CD14-positive monocyte (primary cell): ENCODE measurements at regions not wholly inside any gene's neighbourhood (a gene's known extent, or its start where the extent isn't known, plus 50 kb on each side); places are given as distances from the start of the nearest gene placed in this dataset.
A peak's percentile ranks its signal among the peaks of the same experiment; 100 is the strongest.
"Not testable (repeated sequence)": the region's sequence is repeated elsewhere in the genome, so short reads cannot be mapped to it uniquely, and the experiment has no call there.

Experiments
- DNase-seq, 3 donors: peaks; one replicate each; pipeline ENCODE4 v3.0.0-alpha.2; 2011 to 2022
- H2AFZ ChIP-seq: 2 replicates; pipeline ENCODE4 v1.6.0; 2012; ENCODE audit warnings: mild to moderate bottlenecking, low read depth, low read length, inconsistent platforms; ENCODE audit not compliant: insufficient read depth, poor library complexity, severe bottlenecking
- H3K27ac ChIP-seq, 2 donors: 1 replicate in 1 of 2; 2 replicates in 1 of 2; pipeline ENCODE4 v1.5.1; 2012 to 2013; ENCODE audit warnings: low read length in 2 of 2, control low read depth in 1 of 2, inconsistent platforms in 1 of 2, low read depth in 1 of 2, mild to moderate bottlenecking in 1 of 2
- H3K27me3 ChIP-seq, 2 donors: one replicate each; pipeline versions ENCODE4 v1.6.0 to v1.6.1; 2011 to 2013; ENCODE audit warnings: low read length in 2 of 2; ENCODE audit not compliant: control insufficient read depth in 2 of 2, insufficient read depth in 2 of 2
- H3K36me3 ChIP-seq, 2 donors: replicated peaks in 1 of 2; 1 replicate in 1 of 2; 2 replicates in 1 of 2; pipeline versions ENCODE4 v1.5.1 to v1.6.1; 2012 to 2013; ENCODE audit warnings: low read length in 2 of 2, control low read depth in 1 of 2, inconsistent platforms in 1 of 2, mild to moderate bottlenecking in 1 of 2; ENCODE audit not compliant: insufficient read depth in 2 of 2, control insufficient read depth in 1 of 2
- H3K4me1 ChIP-seq, 2 donors: 1 replicate in 1 of 2; 2 replicates in 1 of 2; pipeline versions ENCODE4 v1.5.1 to v1.6.1; 2012 to 2013; ENCODE audit warnings: low read length in 2 of 2, control low read depth in 1 of 2, inconsistent platforms in 1 of 2, mild to moderate bottlenecking in 1 of 2, moderate library complexity in 1 of 2; ENCODE audit not compliant: insufficient read depth in 2 of 2, control insufficient read depth in 1 of 2
- H3K4me2 ChIP-seq: replicated peaks from 2 replicates; pipeline ENCODE3; 2012; ENCODE audit warnings: low read length, moderate library complexity, mild to moderate bottlenecking; ENCODE audit not compliant: poor library complexity, severe bottlenecking; ENCODE audit errors: extremely low read depth
- H3K4me3 ChIP-seq, 3 experiments: fragments of 200-600 bp in 1 of 3; sonication (generic) in 1 of 3; replicated peaks in 1 of 3; 1 replicate in 2 of 3; 2 replicates in 1 of 3; pipeline ENCODE4 v1.5.1; 2011 to 2013; ENCODE audit warnings: low read length in 3 of 3, mild to moderate bottlenecking in 3 of 3, control low read depth in 2 of 3, low read depth in 2 of 3, inconsistent platforms in 1 of 3, moderate library complexity in 1 of 3
- H3K79me2 ChIP-seq: 2 replicates; pipeline ENCODE4 v1.6.0; 2012; ENCODE audit warnings: mild to moderate bottlenecking, control low read depth, inconsistent platforms, low read length, moderate library complexity; ENCODE audit not compliant: insufficient read depth
- H3K9ac ChIP-seq: 2 replicates; pipeline ENCODE4 v1.6.0; 2017; ENCODE audit warnings: low read length, mild to moderate bottlenecking; ENCODE audit not compliant: insufficient read depth, poor library complexity, severe bottlenecking
- H3K9me3 ChIP-seq, 2 donors: replicated peaks in 1 of 2; 1 replicate in 1 of 2; 2 replicates in 1 of 2; pipeline versions ENCODE4 v1.5.1 to v1.6.1; 2012 to 2013; ENCODE audit warnings: low read length in 2 of 2, control low read depth in 1 of 2; ENCODE audit not compliant: control insufficient read depth in 1 of 2, insufficient read depth in 1 of 2
- H4K20me1 ChIP-seq: 2 replicates; pipeline ENCODE4 v1.6.0; 2012; ENCODE audit warnings: mild to moderate bottlenecking, low read length, control low read depth, moderate library complexity; ENCODE audit not compliant: insufficient read depth
- H3K27ac Mint-ChIP-seq, 7 donors: one replicate each; pipeline ENCODE4 v1.8.0; 2020; ENCODE audit warnings: mild to moderate bottlenecking in 7 of 7, mixed read lengths in 7 of 7, moderate library complexity in 6 of 7, inconsistent platforms in 2 of 7
- H3K27me3 Mint-ChIP-seq, 3 donors: one replicate each; pipeline ENCODE4 v1.8.0; 2021 to 2022; ENCODE audit warnings: low read depth in 3 of 3, mild to moderate bottlenecking in 3 of 3, mixed read lengths in 3 of 3, moderate library complexity in 3 of 3, inconsistent platforms in 1 of 3
- H3K36me3 Mint-ChIP-seq, 2 donors: one replicate each; pipeline ENCODE4 v1.8.0; 2020; ENCODE audit warnings: mixed read lengths in 2 of 2, inconsistent platforms in 1 of 2, mild to moderate bottlenecking in 1 of 2
- H3K4me1 Mint-ChIP-seq: one replicate; pipeline ENCODE4 v1.8.0; 2020; ENCODE audit warnings: mild to moderate bottlenecking, mixed read lengths
- H3K4me3 Mint-ChIP-seq, 2 donors: one replicate each; pipeline ENCODE4 v1.8.0; 2020; ENCODE audit warnings: mild to moderate bottlenecking in 2 of 2, mixed read lengths in 2 of 2, moderate library complexity in 1 of 2
- H3K9me3 Mint-ChIP-seq, 7 donors: one replicate each; pipeline ENCODE4 v1.8.0; 2020 to 2022; ENCODE audit warnings: mixed read lengths in 7 of 7, mild to moderate bottlenecking in 6 of 7, moderate library complexity in 6 of 7, inconsistent platforms in 2 of 7
- CTCF ChIP-seq: fragments of 200-600 bp; IDR thresholded peaks from one replicate; pipeline ENCODE4 v1.8.0; 2022; ENCODE audit warnings: antibody characterized with exemption, mild to moderate bottlenecking
- WGBS: methylation state at CpG from one replicate; pipeline ENCODE4 v1.1.5; 2013; ENCODE audit warnings: missing lambda C conversion rate; ENCODE audit not compliant: insufficient coverage; 5-methylcytosine and 5-hydroxymethylcytosine counted together
- intact Hi-C, 2 donors: fragments of 100-400 bp; cut with micrococcal nuclease; formaldehyde crosslinking; loops; one replicate each; pipeline versions ENCODE4 v1.15.0 to v1.15.1; 2023

- H3K4me1 Mint-ChIP-seq: peaks cover 5% of the 10 kb centered on the region
Measured at GRCh38 chr12:9319842-9320173, 111.6 kb upstream of the PZP start.

GRCh38 chr12:9319044-9319841, 111.0 kb upstream of the PZP start:
- Mint-ChIP-seq H3K4me3 (no peak overlapping the region), H3K36me3 (no peaks in the 10 kb centered on the region)
- no peak overlapping the region for H2AFZ ChIP-seq

More at GRCh38 chr12:9319842-9320173, 111.6 kb upstream of the PZP start:
- no peak for TF ChIP-seq CTCF
- H3K9me3 ChIP-seq: no peaks in the 10 kb centered on the region
- H3K4me3 Mint-ChIP-seq: no peak overlapping the region
- no peak overlapping the region for H3K27ac ChIP-seq
- no peaks in the 10 kb centered on the region for H4K20me1 ChIP-seq
- no peak overlapping the region for H3K27ac Mint-ChIP-seq
- DNase-seq: no peak
- no peak overlapping the region for H2AFZ ChIP-seq
- H3K27me3 ChIP-seq: no peaks in the 10 kb centered on the region
- H3K36me3 ChIP-seq: no peaks in the 10 kb centered on the region
- H3K36me3 Mint-ChIP-seq: no peaks in the 10 kb centered on the region
- H3K79me2 ChIP-seq: no peaks in the 10 kb centered on the region
- intact Hi-C loops: no loop called here
- no peak overlapping the region for H3K4me3 ChIP-seq
- no peaks in the 10 kb centered on the region for H3K4me1 ChIP-seq
- no peak overlapping the region for H3K9ac ChIP-seq
- no peak overlapping the region for H3K4me2 ChIP-seq
- H3K9me3 Mint-ChIP-seq: no peaks in the 10 kb centered on the region
- 80% methylated on average over 2 of the region's 3 CpGs for WGBS
- H3K27me3 Mint-ChIP-seq: peaks cover 0 to 4% (median 1%) of the 10 kb centered on the region in 3 donors

GRCh38 chr12:9313479-9313878, 105.3 kb upstream of the PZP start:
- intact Hi-C loops, H3K27ac ChIP-seq, H3K9me3 Mint-ChIP-seq, H3K4me2 ChIP-seq, DNase-seq, H3K79me2 ChIP-seq, H3K27me3 Mint-ChIP-seq, H3K4me1 ChIP-seq, H3K4me3 ChIP-seq, H3K36me3 ChIP-seq, H3K4me3 Mint-ChIP-seq, H4K20me1 ChIP-seq, H3K27ac Mint-ChIP-seq, H3K4me1 Mint-ChIP-seq, H2AFZ ChIP-seq, H3K27me3 ChIP-seq, H3K9ac ChIP-seq, H3K9me3 ChIP-seq: not testable (repeated sequence)
- peaks cover 3 to 27% of the 10 kb centered on the region in 2 donors for H3K36me3 Mint-ChIP-seq
- WGBS: 77% methylated on average over 3 of the region's 6 CpGs

More at GRCh38 chr12:9319044-9319841, 111.0 kb upstream of the PZP start:
- Mint-ChIP-seq H3K27me3 (peaks cover 0 to 2% (median 1%) of the 10 kb centered on the region in 3 donors), H3K9me3 (no peaks in the 10 kb centered on the region), H3K4me1 (peaks cover 5% of the 10 kb centered on the region), H3K27ac (peak overlapping the region in 1 of 7 donors; percentile 76)
- Histone ChIP-seq H4K20me1 (no peaks in the 10 kb centered on the region), H3K9me3 (no peaks in the 10 kb centered on the region), H3K9ac (no peak overlapping the region), H3K27ac (no peak overlapping the region), H3K4me1 (no peaks in the 10 kb centered on the region), H3K79me2 (no peaks in the 10 kb centered on the region), H3K27me3 (no peaks in the 10 kb centered on the region), H3K4me2 (no peak overlapping the region), H3K36me3 (no peaks in the 10 kb centered on the region), H3K4me3 (no peak overlapping the region)
- 88% methylated on average over 4 of the region's 8 CpGs for WGBS
- TF ChIP-seq CTCF: no peak
- DNase-seq: no peak
- intact Hi-C loops: no loop called here
